Neutrophil (primary cell): ENCODE measurements at regions not wholly inside any gene's neighbourhood (a gene's known extent, or its start where the extent isn't known, plus 50 kb on each side); places are given as distances from the start of the nearest gene placed in this dataset.

Experiments
- H3K27ac ChIP-seq: fragments of 200-600 bp; sonication (generic); 2 replicates; pipeline ENCODE4 v1.5.1; 2016; ENCODE audit warnings: mild to moderate bottlenecking, moderate library complexity
- H3K27me3 ChIP-seq: fragments of 200-600 bp; sonication (generic); 2 replicates; pipeline ENCODE4 v1.6.0; 2016; ENCODE audit warnings: mild to moderate bottlenecking
- H3K36me3 ChIP-seq: fragments of 200-600 bp; sonication (generic); 2 replicates; pipeline ENCODE4 v1.5.1; 2017
- H3K4me1 ChIP-seq, 2 experiments: fragments of 200-600 bp in 1 of 2; sonication (generic) in 1 of 2; 1 replicate in 1 of 2; 2 replicates in 1 of 2; pipeline versions ENCODE4 v1.5.1 to v1.6.1; 2013 to 2016; ENCODE audit warnings: low read depth in 1 of 2, low read length in 1 of 2, mild to moderate bottlenecking in 1 of 2, moderate library complexity in 1 of 2; ENCODE audit not compliant: control insufficient read depth in 1 of 2, insufficient read depth in 1 of 2
- H3K4me3 ChIP-seq, 2 experiments: fragments of 200-600 bp in 1 of 2; sonication (generic) in 1 of 2; 1 replicate in 1 of 2; 2 replicates in 1 of 2; pipeline ENCODE4 v1.5.1; 2013 to 2016; ENCODE audit warnings: low read depth in 1 of 2, low read length in 1 of 2, mild to moderate bottlenecking in 1 of 2, moderate library complexity in 1 of 2
- H3K9me3 ChIP-seq: fragments of 200-600 bp; sonication (generic); 2 replicates; pipeline ENCODE4 v1.5.1; 2016
- CTCF ChIP-seq: fragments of 200-600 bp; sonication (generic); IDR thresholded peaks from 2 replicates; pipeline ENCODE4 v1.5.1; 2016; ENCODE audit warnings: antibody characterized with exemption

- Histone ChIP-seq H3K9me3 (no peaks in the 10 kb centered on the region), H3K27me3 (no peaks in the 10 kb centered on the region), H3K36me3 (no peaks in the 10 kb centered on the region), H3K27ac (no peak overlapping the region), H3K4me3 (no peak overlapping the region), H3K4me1 (no peaks in the 10 kb centered on the region)
- no peak for TF ChIP-seq CTCF
These were observed 106.5 kb upstream of the ATP8B1 start for GRCh38 chr18:57909620-57910019.

GRCh38 chr18:57908092-57908491 is 105.0 kb upstream of the ATP8B1 start:
- H3K36me3 ChIP-seq: no peaks in the 10 kb centered on the region
- H3K27me3 ChIP-seq: no peaks in the 10 kb centered on the region
- no peak overlapping the region for H3K4me3 ChIP-seq
- TF ChIP-seq CTCF: no peak
- no peak overlapping the region for H3K27ac ChIP-seq
- no peaks in the 10 kb centered on the region for H3K4me1 ChIP-seq
- no peaks in the 10 kb centered on the region for H3K9me3 ChIP-seq

GRCh38 chr18:57907550-57907949 is 104.4 kb upstream of the ATP8B1 start:
- no peak overlapping the region for H3K4me3 ChIP-seq
- no peaks in the 10 kb centered on the region for H3K36me3 ChIP-seq
- H3K27ac ChIP-seq: no peak overlapping the region
- no peaks in the 10 kb centered on the region for H3K27me3 ChIP-seq
- H3K9me3 ChIP-seq: no peaks in the 10 kb centered on the region
- no peak for TF ChIP-seq CTCF
- H3K4me1 ChIP-seq: no peaks in the 10 kb centered on the region

- H3K4me3 ChIP-seq: no peak overlapping the region
- H3K9me3 ChIP-seq: no peaks in the 10 kb centered on the region
- no peaks in the 10 kb centered on the region for H3K36me3 ChIP-seq
- no peak for TF ChIP-seq CTCF
- no peaks in the 10 kb centered on the region for H3K4me1 ChIP-seq
- H3K27me3 ChIP-seq: no peaks in the 10 kb centered on the region
- H3K27ac ChIP-seq: no peak overlapping the region
These were observed 103.7 kb upstream of the ATP8B1 start for GRCh38 chr18:57906852-57907251.

GRCh38 chr18:57904535-57904934 is 101.4 kb upstream of the ATP8B1 start:
- Histone ChIP-seq H3K9me3 (no peaks in the 10 kb centered on the region), H3K27me3 (no peaks in the 10 kb centered on the region), H3K4me3 (no peak overlapping the region), H3K4me1 (no peaks in the 10 kb centered on the region), H3K36me3 (no peaks in the 10 kb centered on the region), H3K27ac (no peak overlapping the region)
- no peak for TF ChIP-seq CTCF

GRCh38 chr18:57902721-57903120 is 99.6 kb upstream of the ATP8B1 start:
- no peaks in the 10 kb centered on the region for H3K36me3 ChIP-seq
- TF ChIP-seq CTCF: no peak
- H3K4me1 ChIP-seq: no peaks in the 10 kb centered on the region
- H3K27me3 ChIP-seq: no peaks in the 10 kb centered on the region
- H3K9me3 ChIP-seq: no peaks in the 10 kb centered on the region
- H3K27ac ChIP-seq: no peak overlapping the region
- no peak overlapping the region for H3K4me3 ChIP-seq
